SK-N-MC (cell line): ENCODE measurements at regions not wholly inside any gene's neighbourhood (a gene's known extent, or its start where the extent isn't known, plus 50 kb on each side); places are given as distances from the start of the nearest gene placed in this dataset.

Experiments
- DNase-seq: peaks from one replicate; pipeline ENCODE4 v3.0.0-alpha.2; 2011; ENCODE audit warnings: low read depth, low spot score
- H3K27ac ChIP-seq: fragments of 200-600 bp; sonication (generic); 2 replicates; pipeline ENCODE4 v1.5.1; 2016; ENCODE audit warnings: mixed run types
- H3K36me3 ChIP-seq: fragments of 200-600 bp; sonication (generic); 2 replicates; pipeline ENCODE4 v1.6.1; 2017; ENCODE audit warnings: antibody characterized with exemption, low read length, mixed read lengths; ENCODE audit not compliant: insufficient read depth
- H3K4me3 ChIP-seq: fragments of 200-600 bp; sonication (generic); 2 replicates; pipeline ENCODE4 v1.5.1; 2016
- H3K9ac ChIP-seq: fragments of 200-600 bp; sonication (generic); 2 replicates; pipeline ENCODE4 v1.8.0; 2017; ENCODE audit warnings: mixed run types, mixed read lengths; ENCODE audit not compliant: insufficient read length
- H3K9me3 ChIP-seq: fragments of 200-600 bp; sonication (generic); 2 replicates; pipeline ENCODE4 v1.6.1; 2017; ENCODE audit warnings: low read depth, mild to moderate bottlenecking, antibody characterized with exemption, low read length, moderate library complexity, mixed read lengths
- EZH2 ChIP-seq: fragments of 200-600 bp; sonication (generic); IDR thresholded peaks from one replicate; pipeline ENCODE4 v1.6.1; 2017; ENCODE audit warnings: antibody characterized with exemption
- FOXP2 ChIP-seq: optimal IDR thresholded peaks from 2 replicates; pipeline ENCODE3; 2011; ENCODE audit warnings: mild to moderate bottlenecking, moderate library complexity; ENCODE audit not compliant: insufficient read depth; ENCODE audit errors: extremely low read length, control extremely low read depth
- POLR2AphosphoS5 ChIP-seq: IDR thresholded peaks from 2 replicates; pipeline ENCODE4 v1.6.1; 2012; ENCODE audit warnings: mild to moderate bottlenecking, low read depth, low read length, borderline replicate concordance

DNA sequence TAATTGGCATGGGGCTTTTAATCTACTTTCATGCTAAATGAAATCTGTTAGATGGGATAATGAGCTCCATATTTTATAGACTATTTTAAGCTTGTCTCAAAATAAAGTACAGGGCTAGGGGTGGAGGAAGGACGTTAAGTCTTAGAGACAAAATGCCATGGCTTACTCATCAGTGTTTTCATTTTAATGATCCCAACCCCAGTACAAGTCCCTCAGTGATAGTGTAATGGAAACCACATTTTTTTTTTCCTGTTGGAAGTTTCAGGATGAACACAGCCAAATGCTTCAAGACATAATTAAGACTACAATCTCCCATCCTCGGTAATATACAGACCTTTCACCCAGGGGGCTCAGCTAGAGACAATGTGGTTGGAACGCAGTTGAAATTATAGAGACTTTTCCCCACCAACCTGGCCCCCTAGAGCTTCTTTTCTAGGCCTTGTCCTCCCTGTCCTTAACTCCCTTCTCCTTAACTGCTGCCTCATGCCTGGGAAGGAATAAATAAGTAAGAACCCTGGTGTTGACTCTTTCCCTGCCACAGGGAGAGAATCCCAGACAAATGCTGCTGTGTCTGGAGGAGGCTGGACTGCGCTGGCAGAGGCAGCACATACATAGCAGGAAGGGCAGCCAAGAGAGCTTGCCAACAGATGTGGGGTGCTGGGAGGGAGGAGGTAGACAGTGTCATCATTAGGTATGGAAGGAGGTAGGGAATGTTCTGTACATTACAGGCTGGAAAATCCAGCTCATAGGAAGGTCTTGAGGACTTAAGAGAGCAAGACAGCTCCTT, 115.4 kb upstream of the ROPN1 start:
- H3K4me3 ChIP-seq, result no peak overlapping the region
- H3K9me3 ChIP-seq, result no peaks in the 10 kb centered on the region
- no peak overlapping the region for H3K9ac ChIP-seq
- TF ChIP-seq POLR2AphosphoS5 (no peak), EZH2 (no peak), FOXP2 (no peak)
- no peak for DNase-seq
- H3K36me3 ChIP-seq, result no peaks in the 10 kb centered on the region
- no peak overlapping the region for H3K27ac ChIP-seq

DNA sequence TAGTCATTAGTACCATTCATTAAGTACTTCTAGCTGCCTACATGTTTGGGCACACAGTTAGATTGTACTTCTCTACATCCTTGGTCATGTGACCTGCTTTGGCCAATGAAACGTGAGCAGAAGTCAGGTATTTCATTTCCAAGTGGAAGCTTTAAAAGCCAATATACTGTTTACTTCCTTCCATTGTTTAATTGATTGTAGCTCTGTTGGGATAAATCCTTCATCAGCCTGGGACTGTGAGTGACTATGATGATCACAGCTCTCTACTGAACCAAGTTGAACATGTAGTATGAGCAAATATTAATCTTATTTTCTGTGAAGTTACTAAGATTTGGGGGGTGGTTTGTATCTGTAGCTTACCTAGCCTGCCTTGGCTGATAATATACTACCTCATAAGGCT, 116.5 kb upstream of the ROPN1 start:
- Histone ChIP-seq H3K9ac (no peak overlapping the region), H3K9me3 (no peaks in the 10 kb centered on the region), H3K4me3 (no peak overlapping the region), H3K27ac (no peak overlapping the region), H3K36me3 (no peaks in the 10 kb centered on the region)
- DNase-seq, result no peak
- no peak for TF ChIP-seq EZH2
- no peak for TF ChIP-seq POLR2AphosphoS5
- TF ChIP-seq FOXP2, result no peak

DNA sequence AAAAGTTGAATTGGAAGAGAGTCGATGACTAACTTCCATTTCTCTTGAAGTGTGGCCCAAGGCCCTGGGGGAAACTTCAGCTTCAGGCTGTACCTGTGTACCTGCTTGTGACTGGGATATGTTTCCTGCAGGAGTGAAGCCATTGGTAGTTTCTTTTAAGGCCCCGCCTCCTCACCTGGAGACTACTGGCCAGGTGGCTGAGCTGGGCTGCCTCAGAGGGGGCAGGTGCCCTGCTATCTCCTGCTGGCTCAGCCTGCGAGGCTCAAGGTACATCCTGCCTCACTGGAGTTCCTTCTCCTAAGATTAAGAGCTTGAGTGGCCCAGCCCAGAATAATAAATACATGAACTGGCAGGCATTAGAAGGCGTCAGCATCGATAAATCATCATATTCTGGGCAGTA, 121.6 kb upstream of the ROPN1 start:
- H3K9me3 ChIP-seq, result no peaks in the 10 kb centered on the region
- no peak overlapping the region for H3K4me3 ChIP-seq
- no peaks in the 10 kb centered on the region for H3K36me3 ChIP-seq
- no peak overlapping the region for H3K9ac ChIP-seq
- DNase-seq, result no peak
- TF ChIP-seq FOXP2 (no peak), POLR2AphosphoS5 (no peak), EZH2 (no peak)
- no peak overlapping the region for H3K27ac ChIP-seq

DNA sequence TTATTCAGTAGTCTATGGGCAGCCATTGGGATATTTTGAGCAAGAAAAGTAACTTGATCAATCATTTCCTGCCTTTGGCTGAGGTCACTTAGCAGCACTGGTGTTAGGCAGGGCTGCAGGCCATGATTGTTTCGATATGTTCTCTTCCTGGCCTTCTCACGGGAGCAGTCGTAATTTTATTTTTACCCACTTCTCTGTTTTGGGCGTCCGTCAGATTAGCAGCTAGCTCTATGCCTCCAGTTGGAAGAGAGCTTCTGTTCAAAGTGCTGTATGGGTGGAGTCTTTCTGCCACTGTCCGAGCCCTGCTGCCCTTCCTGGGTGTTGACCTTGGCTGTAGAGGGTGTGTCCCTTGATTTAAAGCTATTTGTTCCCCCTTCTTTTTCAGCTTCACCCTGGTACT, 123.4 kb upstream of the ROPN1 start:
- H3K36me3 ChIP-seq, result no peaks in the 10 kb centered on the region
- H3K9ac ChIP-seq, result no peak overlapping the region
- no peak for TF ChIP-seq FOXP2
- TF ChIP-seq POLR2AphosphoS5, result no peak
- TF ChIP-seq EZH2, result no peak
- H3K9me3 ChIP-seq, result no peaks in the 10 kb centered on the region
- no peak overlapping the region for H3K4me3 ChIP-seq
- no peak overlapping the region for H3K27ac ChIP-seq
- no peak for DNase-seq

DNA sequence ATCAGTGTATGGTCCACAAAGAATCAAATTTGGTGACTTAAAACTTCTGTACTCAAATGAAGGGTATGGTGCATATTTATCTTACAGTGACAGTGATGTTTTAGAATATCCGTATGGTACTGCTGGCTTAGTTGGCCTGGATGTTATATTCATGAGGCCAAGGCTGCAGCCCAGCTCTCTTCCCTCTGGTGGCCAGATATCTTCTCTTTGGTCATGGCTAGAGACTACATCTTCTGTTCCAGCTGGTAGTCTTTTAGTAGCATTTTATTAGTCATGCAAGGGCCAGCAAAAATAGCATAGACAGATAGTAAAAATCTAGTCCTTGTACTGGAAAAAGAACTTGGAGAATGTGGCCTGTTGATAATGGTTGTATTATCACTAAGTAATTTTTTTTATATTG, 124.0 kb upstream of the ROPN1 start:
- H3K9me3 ChIP-seq, result no peaks in the 10 kb centered on the region
- no peak overlapping the region for H3K4me3 ChIP-seq

DNA sequence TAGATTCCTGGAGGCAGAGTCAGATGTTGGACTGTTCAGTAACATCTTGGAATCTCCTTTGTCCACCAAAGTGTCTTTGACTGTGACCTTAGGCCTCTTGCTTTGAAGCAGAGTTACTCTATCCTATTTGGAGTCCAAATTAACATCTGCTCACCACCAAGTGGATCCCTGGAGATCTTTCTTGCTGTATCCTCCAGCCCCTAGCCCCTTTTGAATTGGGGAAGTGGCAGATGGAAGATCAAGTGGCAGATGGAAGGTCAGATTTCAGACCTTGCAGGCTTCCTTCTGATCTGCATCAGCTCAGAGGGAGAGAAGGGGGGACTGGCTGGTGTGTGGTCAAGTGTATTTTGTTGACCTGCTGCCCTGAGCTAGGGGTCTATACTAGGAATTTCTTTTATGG, 125.0 kb upstream of the ROPN1 start:
- Histone ChIP-seq H3K4me3 (no peak overlapping the region), H3K27ac (no peak overlapping the region), H3K9ac (no peak overlapping the region), H3K36me3 (no peaks in the 10 kb centered on the region), H3K9me3 (no peaks in the 10 kb centered on the region)
- TF ChIP-seq EZH2, result no peak
- DNase-seq, result no peak

More for the DNA sequence above, 124.0 kb upstream of the ROPN1 start:
- H3K36me3 ChIP-seq, result no peaks in the 10 kb centered on the region
- no peak for DNase-seq
- H3K27ac ChIP-seq, result no peak overlapping the region
- no peak overlapping the region for H3K9ac ChIP-seq
- TF ChIP-seq POLR2AphosphoS5, result no peak
- no peak for TF ChIP-seq FOXP2
- TF ChIP-seq EZH2, result no peak

DNA sequence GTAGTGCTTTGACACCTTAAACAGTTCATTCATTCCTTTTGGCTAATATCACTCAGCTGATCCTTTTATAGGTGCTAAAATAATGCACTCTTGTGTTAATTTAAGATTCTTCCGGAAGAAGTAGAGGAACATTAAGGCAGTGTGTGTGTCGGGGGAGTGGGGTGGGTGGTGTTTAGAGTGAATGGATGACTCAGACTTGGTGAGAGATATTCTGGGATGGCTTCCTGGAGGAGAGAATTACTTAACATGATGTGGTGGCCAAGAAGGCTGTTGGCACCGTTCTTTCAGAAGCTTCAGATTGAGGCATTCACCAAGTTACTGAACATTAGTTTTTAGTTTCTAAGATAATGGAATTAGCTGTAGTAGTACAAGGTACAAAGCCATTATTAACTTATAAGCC, 125.6 kb upstream of the ROPN1 start:
- Histone ChIP-seq H3K4me3 (no peak overlapping the region), H3K9ac (no peak overlapping the region), H3K27ac (no peak overlapping the region), H3K9me3 (no peaks in the 10 kb centered on the region), H3K36me3 (no peaks in the 10 kb centered on the region)
- DNase-seq, result no peak
- TF ChIP-seq FOXP2 (no peak), EZH2 (no peak), POLR2AphosphoS5 (no peak)

DNA sequence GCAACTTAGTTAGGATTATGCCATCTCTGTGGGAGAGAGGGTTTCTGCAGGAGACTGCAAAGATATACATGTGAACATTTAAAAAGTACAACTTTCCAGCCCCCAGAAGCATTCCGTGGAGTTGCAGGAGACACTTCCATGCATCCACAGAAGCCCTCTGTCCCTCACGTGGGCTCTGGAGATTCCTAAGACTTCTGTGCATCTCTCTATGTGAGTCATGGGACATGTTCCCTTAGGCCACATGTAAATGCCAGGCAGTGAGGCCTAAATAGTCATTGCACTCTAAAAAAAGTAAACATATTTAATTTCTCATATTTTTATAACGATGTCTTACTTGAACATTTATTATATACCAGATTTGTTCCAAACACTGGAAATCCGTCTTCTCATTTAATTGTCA, 126.5 kb upstream of the ROPN1 start:
- Histone ChIP-seq H3K36me3 (no peaks in the 10 kb centered on the region), H3K9ac (no peak overlapping the region), H3K4me3 (no peak overlapping the region), H3K9me3 (no peaks in the 10 kb centered on the region), H3K27ac (no peak overlapping the region)
- no peak for DNase-seq
- TF ChIP-seq FOXP2 (no peak), EZH2 (no peak), POLR2AphosphoS5 (no peak)

DNA sequence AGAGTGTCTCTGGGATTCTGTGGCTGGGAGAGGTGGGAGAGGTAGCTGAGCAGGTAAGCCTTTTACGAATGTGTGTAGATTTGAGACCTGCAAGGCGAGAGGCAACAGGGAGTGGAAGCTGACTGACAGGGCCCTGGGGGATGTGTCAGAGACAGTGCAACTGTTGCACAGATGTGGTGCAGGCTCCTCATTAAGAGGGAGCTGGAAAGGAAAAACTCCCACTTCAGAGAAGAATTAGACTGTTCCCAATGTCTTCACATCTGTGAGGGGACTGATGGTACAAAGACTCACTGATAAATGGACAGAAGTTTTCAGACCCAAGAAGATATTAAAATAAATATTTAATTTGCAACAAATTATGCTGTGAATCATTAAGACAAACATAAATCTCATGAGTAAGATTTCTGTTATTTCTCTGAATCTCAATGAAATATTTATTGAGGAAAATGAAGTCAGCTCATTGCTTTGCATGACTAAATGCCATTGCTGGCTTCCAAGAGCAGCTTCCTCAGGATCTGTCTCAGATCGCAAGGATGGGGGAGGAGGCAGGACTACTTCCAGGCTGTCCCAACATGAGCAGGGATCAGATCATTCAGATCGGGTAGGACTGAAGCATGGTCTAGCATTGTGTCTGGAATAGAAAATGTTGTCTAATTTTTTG, 127.3 kb upstream of the ROPN1 start:
- Histone ChIP-seq H3K36me3 (no peaks in the 10 kb centered on the region), H3K9ac (no peak overlapping the region), H3K4me3 (no peak overlapping the region), H3K27ac (no peak overlapping the region), H3K9me3 (no peaks in the 10 kb centered on the region)
- TF ChIP-seq EZH2, result no peak
- no peak for TF ChIP-seq POLR2AphosphoS5
- no peak for TF ChIP-seq FOXP2
- no peak for DNase-seq
